PFSK-1 (cell line): ENCODE measurements at regions not wholly inside any gene's neighbourhood (a gene's known extent, or its start where the extent isn't known, plus 50 kb on each side); places are given as distances from the start of the nearest gene placed in this dataset.

Source experiments
- FOXP2 ChIP-seq: optimal IDR thresholded peaks from 2 replicates; pipeline ENCODE3; 2011; ENCODE audit warnings: borderline replicate concordance, control low read depth, inconsistent platforms; ENCODE audit not compliant: insufficient read depth; ENCODE audit errors: extremely low read length, extremely low read depth
- POLR2AphosphoS5 ChIP-seq: IDR thresholded peaks from 2 replicates; pipeline ENCODE4 v1.6.1; 2012; ENCODE audit warnings: low read depth, mild to moderate bottlenecking, control low read depth, low read length, moderate library complexity
- SIN3A ChIP-seq: IDR thresholded peaks from 2 replicates; pipeline ENCODE4 v1.6.1; 2012; ENCODE audit warnings: mild to moderate bottlenecking, low read length, moderate library complexity, borderline replicate concordance; ENCODE audit not compliant: insufficient read depth
- TAF1 ChIP-seq: IDR thresholded peaks from 2 replicates; pipeline ENCODE4 v1.6.1; 2012; ENCODE audit warnings: low read length, control low read depth, borderline replicate concordance; ENCODE audit not compliant: insufficient read depth
- TF ChIP-seq, protein P1 (sequence below), 2 experiments: IDR thresholded peaks; 2 replicates each; pipeline versions ENCODE4 v1.6.1 to v1.8.0; 2011 to 2012; ENCODE audit warnings: low read depth in 2 of 2, low read length in 2 of 2, control low read depth in 1 of 2, inconsistent platforms in 1 of 2, mild to moderate bottlenecking in 1 of 2, moderate library complexity in 1 of 2; ENCODE audit not compliant: insufficient read depth in 1 of 2

DNA sequence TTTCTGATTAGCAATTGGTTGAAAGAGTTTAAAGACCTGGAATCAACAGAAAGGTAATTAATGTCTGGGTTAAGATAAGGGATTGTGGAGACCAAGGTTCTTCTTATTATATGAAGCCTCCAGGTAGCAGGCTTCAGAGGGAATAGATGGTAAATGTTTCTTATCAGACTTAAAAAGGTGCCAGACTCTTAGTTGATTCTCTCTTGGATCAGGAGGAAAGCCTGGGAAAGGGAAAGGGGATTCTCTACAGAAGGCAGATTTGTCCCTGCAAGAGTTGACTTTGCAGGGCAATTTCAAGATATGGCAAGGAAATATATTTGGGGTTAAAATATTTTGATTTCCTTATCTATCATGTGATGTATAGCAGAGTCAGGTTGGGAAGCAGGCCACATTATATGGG, 153.1 kb upstream of the ARL4C start:
- TF ChIP-seq TAF1 (no peak), POLR2AphosphoS5 (no peak), SIN3A (no peak), FOXP2 (no peak)
- TF ChIP-seq, protein P1, sequence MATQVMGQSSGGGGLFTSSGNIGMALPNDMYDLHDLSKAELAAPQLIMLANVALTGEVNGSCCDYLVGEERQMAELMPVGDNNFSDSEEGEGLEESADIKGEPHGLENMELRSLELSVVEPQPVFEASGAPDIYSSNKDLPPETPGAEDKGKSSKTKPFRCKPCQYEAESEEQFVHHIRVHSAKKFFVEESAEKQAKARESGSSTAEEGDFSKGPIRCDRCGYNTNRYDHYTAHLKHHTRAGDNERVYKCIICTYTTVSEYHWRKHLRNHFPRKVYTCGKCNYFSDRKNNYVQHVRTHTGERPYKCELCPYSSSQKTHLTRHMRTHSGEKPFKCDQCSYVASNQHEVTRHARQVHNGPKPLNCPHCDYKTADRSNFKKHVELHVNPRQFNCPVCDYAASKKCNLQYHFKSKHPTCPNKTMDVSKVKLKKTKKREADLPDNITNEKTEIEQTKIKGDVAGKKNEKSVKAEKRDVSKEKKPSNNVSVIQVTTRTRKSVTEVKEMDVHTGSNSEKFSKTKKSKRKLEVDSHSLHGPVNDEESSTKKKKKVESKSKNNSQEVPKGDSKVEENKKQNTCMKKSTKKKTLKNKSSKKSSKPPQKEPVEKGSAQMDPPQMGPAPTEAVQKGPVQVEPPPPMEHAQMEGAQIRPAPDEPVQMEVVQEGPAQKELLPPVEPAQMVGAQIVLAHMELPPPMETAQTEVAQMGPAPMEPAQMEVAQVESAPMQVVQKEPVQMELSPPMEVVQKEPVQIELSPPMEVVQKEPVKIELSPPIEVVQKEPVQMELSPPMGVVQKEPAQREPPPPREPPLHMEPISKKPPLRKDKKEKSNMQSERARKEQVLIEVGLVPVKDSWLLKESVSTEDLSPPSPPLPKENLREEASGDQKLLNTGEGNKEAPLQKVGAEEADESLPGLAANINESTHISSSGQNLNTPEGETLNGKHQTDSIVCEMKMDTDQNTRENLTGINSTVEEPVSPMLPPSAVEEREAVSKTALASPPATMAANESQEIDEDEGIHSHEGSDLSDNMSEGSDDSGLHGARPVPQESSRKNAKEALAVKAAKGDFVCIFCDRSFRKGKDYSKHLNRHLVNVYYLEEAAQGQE (IDR thresholded peaks at IDR 0.05; ENCODE audit: insufficient read depth in 1 of 2, low read depth in 2 of 2, low read length in 2 of 2) = no peak
